Naive B cell (primary cell): ENCODE measurements at regions not wholly inside any gene's neighbourhood (a gene's known extent, or its start where the extent isn't known, plus 50 kb on each side); places are given as distances from the start of the nearest gene placed in this dataset.
"Not testable (repeated sequence)": the region's sequence is repeated elsewhere in the genome, so short reads cannot be mapped to it uniquely, and the experiment has no call there.

Experiments used
- ATAC-seq, 2 donors: fragments of 150-1000 bp; cut with Tn5 transposase; 2 replicates each; pipeline ENCODE4 v1.10.0; 2021; ENCODE audit warnings: low read depth in 2 of 2, mild to moderate bottlenecking in 2 of 2, moderate library complexity in 2 of 2
- DNase-seq: peaks from one replicate; pipeline ENCODE4 v3.0.0; 2022
- H3K27ac Mint-ChIP-seq, 6 donors: one replicate each; pipeline ENCODE4 v1.8.0; 2020 to 2022; ENCODE audit warnings: mild to moderate bottlenecking in 6 of 6, mixed read lengths in 6 of 6, moderate library complexity in 5 of 6, inconsistent platforms in 2 of 6
- H3K27me3 Mint-ChIP-seq, 3 donors: one replicate each; pipeline ENCODE4 v1.8.0; 2021 to 2022; ENCODE audit warnings: mixed read lengths in 3 of 3, mild to moderate bottlenecking in 1 of 3
- H3K36me3 Mint-ChIP-seq, 2 donors: one replicate each; pipeline ENCODE4 v1.8.0; 2020 to 2022; ENCODE audit warnings: mixed read lengths in 2 of 2, inconsistent platforms in 1 of 2, mild to moderate bottlenecking in 1 of 2
- H3K4me1 Mint-ChIP-seq, 3 donors: one replicate each; pipeline ENCODE4 v1.8.0; 2020 to 2022; ENCODE audit warnings: mixed read lengths in 3 of 3, inconsistent platforms in 1 of 3, mild to moderate bottlenecking in 1 of 3, moderate library complexity in 1 of 3
- H3K4me3 Mint-ChIP-seq, 8 donors: one replicate each; pipeline ENCODE4 v1.8.0; 2020 to 2022; ENCODE audit warnings: mild to moderate bottlenecking in 8 of 8, mixed read lengths in 8 of 8, moderate library complexity in 8 of 8, inconsistent platforms in 2 of 8
- H3K9me3 Mint-ChIP-seq, 7 donors: one replicate each; pipeline ENCODE4 v1.8.0; 2020 to 2022; ENCODE audit warnings: mixed read lengths in 7 of 7, mild to moderate bottlenecking in 5 of 7, inconsistent platforms in 2 of 7, moderate library complexity in 1 of 7

DNA sequence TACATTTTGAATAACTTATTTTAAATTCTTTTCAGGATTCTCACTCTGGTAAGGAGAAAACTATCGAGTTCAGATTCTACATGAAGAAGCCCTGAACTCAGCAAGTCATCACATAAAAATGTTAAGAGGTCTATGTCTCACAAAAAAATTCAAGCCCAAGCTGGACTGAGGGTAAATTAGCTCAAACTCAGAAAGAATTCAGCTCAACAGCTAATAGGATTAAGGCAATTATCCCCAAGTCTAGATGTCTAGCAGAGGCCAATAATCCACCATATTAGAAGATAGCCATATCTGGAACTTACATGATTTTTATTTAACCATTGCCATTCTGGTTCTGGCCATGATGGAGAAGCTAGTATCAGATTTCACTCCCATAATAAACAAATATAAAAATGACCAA lies 909.7 kb downstream of the PLOD2 start:
- ATAC-seq (no peak), DNase-seq (no peak)
- Mint-ChIP-seq H3K4me1 (no peaks in the 10 kb centered on the region), H3K27me3 (no peaks in the 10 kb centered on the region), H3K9me3 (peaks cover 12 to 41% (median 20%) of the 10 kb centered on the region in 7 donors), H3K36me3 (peaks cover 0 to 7% of the 10 kb centered on the region in 2 donors), H3K27ac (no peak overlapping the region), H3K4me3 (no peak overlapping the region)

DNA sequence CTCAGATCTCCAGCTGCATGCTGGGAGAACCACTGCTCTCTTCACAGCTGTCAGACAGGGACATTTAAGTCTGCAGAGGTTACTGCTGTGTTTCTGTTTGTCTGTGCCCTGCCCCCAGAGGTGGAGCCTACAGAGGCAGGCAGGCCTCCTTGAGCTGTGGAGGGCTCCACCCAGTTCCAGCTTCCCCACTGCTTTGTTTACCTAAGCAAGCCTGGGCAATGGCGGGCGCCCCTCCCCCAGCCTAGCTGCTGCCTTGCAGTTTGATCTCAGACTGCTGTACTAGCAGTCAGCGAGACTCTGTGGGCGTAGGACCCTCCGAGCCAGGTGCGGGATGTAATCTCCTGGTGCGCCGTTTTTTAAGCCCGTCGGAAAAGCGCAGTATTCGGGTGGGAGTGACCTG lies 903.0 kb downstream of the PLOD2 start:
- H3K4me3 Mint-ChIP-seq, ATAC-seq, H3K4me1 Mint-ChIP-seq, DNase-seq, H3K27ac Mint-ChIP-seq, H3K27me3 Mint-ChIP-seq, H3K36me3 Mint-ChIP-seq, H3K9me3 Mint-ChIP-seq: not testable (repeated sequence)

DNA sequence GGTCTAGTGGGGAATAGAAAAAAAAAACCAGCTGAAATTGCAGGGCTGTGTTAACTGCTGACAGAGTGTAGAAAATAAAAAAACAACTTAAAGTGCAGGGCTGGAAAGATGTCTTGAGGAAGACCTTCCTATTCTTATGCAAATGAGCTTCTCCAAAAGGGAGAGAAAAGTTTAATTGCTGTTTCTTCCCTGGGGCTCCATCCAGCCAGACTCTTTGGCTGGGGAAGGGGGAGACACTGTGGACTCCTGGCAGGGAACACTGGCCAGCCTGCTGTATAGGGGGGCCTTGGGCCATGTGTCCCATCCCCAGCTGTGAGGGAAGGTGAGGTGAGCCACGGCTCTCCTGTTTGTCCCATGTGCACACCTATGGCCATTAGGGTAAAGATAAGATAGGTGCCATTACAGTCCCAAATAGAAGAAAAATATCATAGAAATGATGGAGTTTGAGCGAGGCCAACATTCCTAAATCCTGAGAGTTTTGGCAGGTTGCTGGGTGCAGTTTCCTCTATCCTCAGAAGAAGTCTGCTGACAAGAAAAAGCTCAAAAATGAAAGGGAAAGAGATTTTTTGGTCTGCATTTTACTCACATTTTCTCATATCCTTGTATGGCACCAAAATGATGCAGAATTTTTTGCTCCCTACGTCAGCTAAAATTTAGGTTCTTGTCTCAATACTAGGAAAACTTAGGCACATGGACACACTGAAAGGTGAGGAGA lies 901.7 kb downstream of the PLOD2 start:
- Mint-ChIP-seq H3K4me1 (no peaks in the 10 kb centered on the region), H3K36me3 (no peaks in the 10 kb centered on the region), H3K27me3 (no peaks in the 10 kb centered on the region), H3K27ac (no peak overlapping the region), H3K9me3 (peaks cover 0 to 5% (median 0%) of the 10 kb centered on the region in 7 donors), H3K4me3 (no peak overlapping the region)
- no peak for DNase-seq
- ATAC-seq = no peak

DNA sequence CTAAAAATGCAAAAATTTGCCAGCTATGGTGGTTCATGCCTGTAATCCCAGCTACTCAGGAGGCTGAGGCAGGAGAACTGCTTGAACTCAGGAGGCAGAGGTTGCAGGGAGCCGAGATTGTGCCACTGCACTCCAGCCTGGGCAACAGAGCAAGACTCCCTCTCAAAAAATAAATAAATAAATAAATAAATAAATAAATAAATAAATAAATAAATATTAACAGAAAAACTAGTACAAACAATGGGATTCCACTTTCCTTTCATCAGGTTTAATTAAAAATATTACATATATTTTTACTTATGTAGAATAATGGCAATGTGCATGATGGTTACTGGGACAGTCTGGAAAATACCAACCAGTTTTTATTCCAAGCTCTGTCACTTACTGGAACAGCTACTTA lies 897.5 kb downstream of the PLOD2 start:
- H3K9me3 Mint-ChIP-seq, ATAC-seq, H3K4me3 Mint-ChIP-seq, DNase-seq, H3K36me3 Mint-ChIP-seq, H3K27me3 Mint-ChIP-seq, H3K4me1 Mint-ChIP-seq, H3K27ac Mint-ChIP-seq: not testable (repeated sequence)

DNA sequence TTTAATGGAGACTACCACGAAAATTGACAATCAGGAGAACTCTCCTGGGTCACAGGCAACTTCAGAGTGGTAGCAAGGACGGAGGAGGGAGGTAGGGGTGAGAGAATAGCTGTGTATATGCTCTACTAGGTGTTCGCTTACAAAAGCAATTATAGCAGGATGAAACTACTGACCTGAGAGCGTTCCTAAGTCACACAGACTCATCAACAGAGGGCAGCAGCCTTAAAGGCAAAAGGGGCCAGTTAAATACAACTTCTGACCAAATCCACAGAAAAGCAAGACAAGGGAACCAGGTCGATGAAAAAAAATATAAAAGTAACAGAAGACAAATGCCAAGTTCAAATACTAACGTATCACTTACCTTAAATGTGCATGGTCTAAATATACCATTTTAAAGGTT lies 894.6 kb downstream of the PLOD2 start:
- Mint-ChIP-seq H3K9me3 (peaks cover 0 to 3% (median 0%) of the 10 kb centered on the region in 7 donors), H3K27ac (no peak overlapping the region), H3K4me3 (no peak overlapping the region), H3K4me1 (no peaks in the 10 kb centered on the region), H3K36me3 (no peaks in the 10 kb centered on the region), H3K27me3 (no peaks in the 10 kb centered on the region)
- DNase-seq (no peak), ATAC-seq (no peak)

DNA sequence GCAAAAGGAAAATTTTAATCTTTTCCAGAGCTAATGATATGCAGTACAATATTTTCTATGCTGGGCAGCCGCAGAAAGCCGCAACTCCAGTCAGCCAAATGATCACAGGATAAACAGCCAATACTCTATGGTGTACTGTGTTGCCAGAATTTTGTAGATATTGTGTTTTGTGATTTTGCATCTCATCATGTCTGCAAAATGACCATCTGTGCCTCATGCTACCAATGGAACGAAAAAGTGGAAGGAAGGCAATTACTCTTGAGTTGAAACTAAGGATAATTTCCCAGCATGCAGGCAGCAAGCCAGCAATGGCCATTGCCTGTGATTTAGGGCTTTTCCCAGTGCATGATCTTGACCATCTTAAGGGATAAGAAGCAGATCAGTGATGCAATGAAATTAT lies 891.9 kb downstream of the PLOD2 start:
- H3K27ac Mint-ChIP-seq = no peak overlapping the region
- H3K36me3 Mint-ChIP-seq = no peaks in the 10 kb centered on the region
- H3K4me1 Mint-ChIP-seq = no peaks in the 10 kb centered on the region
- ATAC-seq = no peak
- no peak for DNase-seq
- H3K27me3 Mint-ChIP-seq = no peaks in the 10 kb centered on the region
- H3K4me3 Mint-ChIP-seq = no peak overlapping the region
- H3K9me3 Mint-ChIP-seq = peaks cover 0 to 3% (median 0%) of the 10 kb centered on the region in 7 donors

DNA sequence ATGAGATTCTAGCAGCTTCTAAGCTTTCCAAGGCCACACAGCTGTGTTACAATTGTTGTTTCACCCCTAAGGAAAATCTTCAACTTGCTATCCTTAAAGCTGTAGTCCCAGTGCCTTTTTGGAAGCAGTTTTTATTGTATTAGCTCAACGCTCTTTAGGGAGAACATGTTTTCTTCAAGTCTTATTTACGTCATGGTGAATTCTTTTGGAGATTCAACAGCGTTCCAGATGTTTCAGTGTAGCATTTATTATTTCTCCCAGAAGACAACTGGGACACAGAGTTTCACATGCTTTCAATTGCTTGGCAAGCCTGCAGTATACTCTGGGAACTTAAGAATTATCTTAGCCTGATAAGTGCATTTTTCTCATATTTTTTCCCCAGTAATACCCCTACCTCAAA lies 888.3 kb downstream of the PLOD2 start:
- DNase-seq = no peak
- Mint-ChIP-seq H3K4me3 (no peak overlapping the region), H3K27me3 (no peaks in the 10 kb centered on the region), H3K27ac (no peak overlapping the region), H3K9me3 (peaks cover 0 to 11% (median 5%) of the 10 kb centered on the region in 7 donors), H3K4me1 (no peaks in the 10 kb centered on the region), H3K36me3 (no peaks in the 10 kb centered on the region)
- no peak for ATAC-seq

DNA sequence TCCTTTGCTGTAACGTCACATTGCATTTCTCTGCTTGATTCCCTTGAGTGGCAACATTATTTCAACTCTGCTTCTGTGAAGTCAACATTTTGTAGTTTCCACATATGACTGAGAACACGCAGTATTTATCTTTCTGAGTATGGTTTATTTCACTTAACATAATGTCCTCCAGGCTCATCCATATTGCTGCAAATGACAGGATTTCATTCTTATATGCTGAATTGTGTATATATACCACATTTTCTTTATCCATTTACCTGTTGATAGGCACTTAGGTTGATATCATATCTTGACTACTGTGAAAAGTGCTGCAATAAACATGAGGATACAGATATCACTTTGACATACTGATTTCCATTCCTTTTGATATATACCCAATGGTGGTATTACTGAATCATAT lies 878.5 kb downstream of the PLOD2 start:
- DNase-seq (no peak), ATAC-seq (no peak)
- Mint-ChIP-seq H3K27ac (no peak overlapping the region), H3K4me1 (no peaks in the 10 kb centered on the region), H3K36me3 (no peaks in the 10 kb centered on the region), H3K27me3 (no peaks in the 10 kb centered on the region), H3K4me3 (no peak overlapping the region), H3K9me3 (peaks cover 0 to 7% (median 2%) of the 10 kb centered on the region in 7 donors)

DNA sequence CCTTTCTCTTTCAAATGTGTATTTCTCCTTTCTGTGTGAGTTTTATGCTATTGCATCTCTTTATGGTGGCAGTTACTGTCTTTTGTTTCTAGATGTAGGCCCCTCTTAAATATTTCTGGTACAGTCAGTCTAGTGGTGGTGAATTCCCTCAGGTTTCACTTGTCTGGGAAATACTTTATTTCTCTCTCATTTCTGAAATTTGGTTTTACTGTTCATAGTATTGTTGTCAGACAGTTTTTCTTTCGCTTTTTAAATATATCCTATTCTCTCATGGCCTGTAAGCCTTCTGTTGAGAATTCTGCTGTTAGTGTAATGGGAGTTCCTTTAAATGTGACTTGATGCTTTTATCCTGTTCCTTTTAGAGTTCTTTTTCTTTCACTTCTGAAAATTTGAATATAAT lies 874.0 kb downstream of the PLOD2 start:
- H3K4me1 Mint-ChIP-seq = no peaks in the 10 kb centered on the region
- H3K27me3 Mint-ChIP-seq = no peaks in the 10 kb centered on the region
- no peak overlapping the region for H3K4me3 Mint-ChIP-seq
- peaks cover 0 to 4% (median 0%) of the 10 kb centered on the region in 7 donors for H3K9me3 Mint-ChIP-seq
- H3K36me3 Mint-ChIP-seq = no peaks in the 10 kb centered on the region
- DNase-seq (no peak), ATAC-seq (no peak)
- no peak overlapping the region for H3K27ac Mint-ChIP-seq

DNA sequence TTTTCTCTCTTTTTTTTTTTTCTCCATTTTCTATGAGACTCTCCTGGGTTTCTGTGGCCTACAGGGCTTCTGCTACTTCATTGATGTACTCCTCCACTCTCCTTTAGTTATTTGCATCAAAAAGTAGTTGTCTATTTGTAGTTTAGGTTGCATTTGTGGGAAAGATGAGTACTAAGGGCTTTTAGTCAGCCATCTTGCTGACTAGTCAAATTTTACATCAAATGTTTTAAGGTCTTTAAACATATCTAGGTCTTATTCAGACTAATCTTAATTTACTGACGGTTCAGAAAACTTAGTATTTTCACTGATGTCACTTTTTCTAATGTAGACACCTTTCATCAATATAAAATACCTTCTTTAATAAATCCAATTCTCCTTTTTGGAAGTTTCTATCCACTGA lies 871.0 kb downstream of the PLOD2 start:
- ATAC-seq = no peak
- Mint-ChIP-seq H3K4me1 (no peaks in the 10 kb centered on the region), H3K36me3 (no peaks in the 10 kb centered on the region), H3K27ac (no peak overlapping the region), H3K4me3 (no peak overlapping the region), H3K9me3 (peaks cover 0 to 4% (median 0%) of the 10 kb centered on the region in 7 donors), H3K27me3 (no peaks in the 10 kb centered on the region)
- DNase-seq = no peak

DNA sequence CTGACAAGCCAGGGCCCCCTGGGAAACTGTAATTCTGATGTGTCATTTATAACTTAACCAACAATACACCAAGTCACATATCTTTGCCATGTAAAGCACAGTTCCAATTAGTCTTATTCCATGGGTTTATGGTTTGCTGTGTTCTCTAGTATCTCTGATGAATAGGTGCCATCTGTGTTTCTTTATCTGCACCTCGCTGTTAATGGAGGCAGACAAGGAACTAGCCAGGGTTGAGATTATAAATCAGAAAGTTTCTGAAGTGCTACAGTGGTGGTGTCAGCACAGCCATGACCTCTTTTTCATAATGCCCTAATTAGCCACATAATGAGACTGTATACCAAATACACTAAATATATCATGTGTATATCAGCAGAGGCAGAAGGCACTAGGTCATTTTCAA lies 866.4 kb downstream of the PLOD2 start:
- Mint-ChIP-seq H3K4me3 (no peak overlapping the region), H3K36me3 (no peaks in the 10 kb centered on the region), H3K27me3 (no peaks in the 10 kb centered on the region), H3K4me1 (no peaks in the 10 kb centered on the region), H3K27ac (no peak overlapping the region), H3K9me3 (peaks cover 0 to 8% (median 1%) of the 10 kb centered on the region in 7 donors)
- ATAC-seq (no peak), DNase-seq (no peak)

DNA sequence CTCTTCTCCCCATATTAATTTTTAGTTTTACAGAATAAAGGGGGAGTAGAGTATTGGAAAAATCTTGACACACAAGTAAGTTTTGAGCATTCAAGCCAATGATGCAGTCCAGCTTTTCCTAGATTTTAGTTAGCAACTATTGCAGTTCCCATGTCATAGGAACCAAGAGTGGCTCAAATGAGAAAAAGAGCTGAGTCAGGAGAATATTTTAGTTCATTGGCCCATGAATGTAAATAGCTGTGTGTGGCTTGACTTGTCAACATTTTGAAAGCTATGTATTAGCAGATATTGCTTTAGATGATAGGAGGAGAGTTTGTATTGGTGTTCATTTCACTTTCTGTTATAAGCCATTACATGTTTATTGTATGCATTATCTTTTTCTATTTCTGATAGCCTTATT lies 853.7 kb downstream of the PLOD2 start:
- H3K9me3 Mint-ChIP-seq = peaks cover 0 to 3% (median 0%) of the 10 kb centered on the region in 7 donors
- no peak overlapping the region for H3K4me3 Mint-ChIP-seq
- no peak for ATAC-seq
- H3K27me3 Mint-ChIP-seq = no peaks in the 10 kb centered on the region
- no peaks in the 10 kb centered on the region for H3K36me3 Mint-ChIP-seq
- no peaks in the 10 kb centered on the region for H3K4me1 Mint-ChIP-seq
- no peak for DNase-seq
- no peak overlapping the region for H3K27ac Mint-ChIP-seq

DNA sequence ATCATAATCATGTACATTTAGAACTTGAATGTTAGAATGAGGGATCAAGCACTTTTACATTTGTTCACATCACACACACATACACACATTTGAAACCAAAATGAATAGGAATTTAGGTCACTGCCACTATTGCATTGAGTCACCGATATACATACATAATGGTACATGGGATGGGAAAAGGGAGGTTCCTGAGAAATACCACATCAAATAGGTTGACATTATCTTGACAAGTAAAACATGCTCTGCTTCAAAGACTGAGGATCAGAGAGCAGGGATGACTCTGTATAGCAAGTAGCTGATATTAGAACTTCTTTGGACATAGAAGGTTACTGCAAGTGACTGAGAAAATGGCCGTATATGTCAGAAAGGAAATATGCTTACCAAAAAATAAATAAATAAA lies 847.2 kb downstream of the PLOD2 start:
- Mint-ChIP-seq H3K27ac (no peak overlapping the region), H3K36me3 (no peaks in the 10 kb centered on the region), H3K4me3 (no peak overlapping the region), H3K4me1 (no peaks in the 10 kb centered on the region), H3K9me3 (peaks cover 0 to 10% (median 5%) of the 10 kb centered on the region in 7 donors), H3K27me3 (no peaks in the 10 kb centered on the region)
- no peak for DNase-seq
- no peak for ATAC-seq

DNA sequence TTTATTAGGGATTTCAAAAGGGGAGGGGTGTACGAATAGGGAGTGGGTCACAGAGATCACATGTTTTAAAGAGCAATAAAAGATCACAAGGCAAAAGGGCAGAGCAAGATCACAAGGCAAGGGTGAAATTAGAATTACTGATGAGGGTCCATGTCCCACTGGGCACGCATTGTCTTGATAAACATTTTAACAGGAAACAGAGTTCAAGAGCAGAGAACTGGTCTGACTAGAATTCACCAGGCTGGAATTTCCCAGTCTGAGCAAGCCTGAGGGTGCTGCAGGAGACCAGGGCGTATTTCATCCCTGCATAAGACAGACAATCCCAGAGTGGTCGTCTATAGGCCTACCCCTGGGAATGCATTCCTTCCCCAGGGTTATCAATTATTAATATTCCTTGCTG lies 844.7 kb downstream of the PLOD2 start:
- not testable (repeated sequence) for H3K27me3 Mint-ChIP-seq, ATAC-seq, H3K4me3 Mint-ChIP-seq, H3K27ac Mint-ChIP-seq, DNase-seq, H3K4me1 Mint-ChIP-seq, H3K36me3 Mint-ChIP-seq
- peaks cover 0 to 16% (median 5%) of the 10 kb centered on the region in 7 donors for H3K9me3 Mint-ChIP-seq

DNA sequence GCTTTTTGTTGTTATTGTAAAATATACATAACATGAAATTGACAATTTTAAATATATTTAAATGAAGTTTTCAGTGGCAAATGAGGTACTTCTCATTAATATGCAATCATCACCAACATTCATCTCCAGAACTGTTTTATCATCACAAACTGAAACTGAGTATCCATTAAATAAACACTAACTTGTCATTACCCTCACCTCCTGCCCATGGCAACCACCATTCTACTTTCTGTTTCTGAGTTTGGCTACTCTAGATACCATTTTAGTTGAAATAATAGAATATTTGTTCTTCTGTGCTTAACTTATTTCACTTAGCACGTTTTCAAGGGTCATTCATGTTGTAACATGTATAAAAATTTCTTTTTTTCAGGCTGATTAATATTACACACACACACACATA lies 834.3 kb downstream of the PLOD2 start:
- no peak overlapping the region for H3K27ac Mint-ChIP-seq
- no peaks in the 10 kb centered on the region for H3K27me3 Mint-ChIP-seq
- H3K9me3 Mint-ChIP-seq = no peaks in the 10 kb centered on the region
- DNase-seq (no peak), ATAC-seq (no peak)
- no peak overlapping the region for H3K4me3 Mint-ChIP-seq
- no peaks in the 10 kb centered on the region for H3K4me1 Mint-ChIP-seq
- no peaks in the 10 kb centered on the region for H3K36me3 Mint-ChIP-seq
